Colonic mucosa (tissue), 4 donors: ENCODE measurements at regions not wholly inside any gene's neighbourhood (a gene's known extent, or its start where the extent isn't known, plus 50 kb on each side); places are given as distances from the start of the nearest gene placed in this dataset.

Source experiments
- DNase-seq: peaks from one replicate; pipeline ENCODE4 v3.0.0-alpha.2; 2020
- H3K27ac ChIP-seq: fragments of 200-600 bp; one replicate; pipeline ENCODE4 v1.8.0; 2021
- H3K27me3 ChIP-seq: fragments of 200-600 bp; one replicate; pipeline ENCODE4 v1.8.0; 2021
- H3K36me3 ChIP-seq: fragments of 200-600 bp; one replicate; pipeline ENCODE4 v1.8.0; 2021
- H3K4me1 ChIP-seq: fragments of 200-600 bp; one replicate; pipeline ENCODE4 v1.8.0; 2021; ENCODE audit warnings: mild to moderate bottlenecking
- H3K4me3 ChIP-seq: fragments of 200-600 bp; one replicate; pipeline ENCODE4 v1.8.0; 2021
- H3K9ac ChIP-seq, 2 donors: one replicate each; pipeline ENCODE4 v1.7.0; 2013; ENCODE audit warnings: control low read depth in 2 of 2, low read depth in 2 of 2, low read length in 2 of 2
- H3K9me3 ChIP-seq: fragments of 200-600 bp; one replicate; pipeline ENCODE4 v1.8.0; 2021
- intact Hi-C: fragments of 100-400 bp; cut with DNase I; formaldehyde crosslinking; loops from one replicate; pipeline ENCODE4 v1.14.1; 2022
- TF ChIP-seq, protein P1 (sequence below): fragments of 200-600 bp; IDR thresholded peaks from one replicate; pipeline ENCODE4 v1.8.0; 2022; ENCODE audit warnings: antibody characterized with exemption, mild to moderate bottlenecking
- donor health status: healthy.
- donor health status: DM: no; HTN: no; CAD: no.
- donor health status: DM: no; HTN: no; CAD: no.

DNA sequence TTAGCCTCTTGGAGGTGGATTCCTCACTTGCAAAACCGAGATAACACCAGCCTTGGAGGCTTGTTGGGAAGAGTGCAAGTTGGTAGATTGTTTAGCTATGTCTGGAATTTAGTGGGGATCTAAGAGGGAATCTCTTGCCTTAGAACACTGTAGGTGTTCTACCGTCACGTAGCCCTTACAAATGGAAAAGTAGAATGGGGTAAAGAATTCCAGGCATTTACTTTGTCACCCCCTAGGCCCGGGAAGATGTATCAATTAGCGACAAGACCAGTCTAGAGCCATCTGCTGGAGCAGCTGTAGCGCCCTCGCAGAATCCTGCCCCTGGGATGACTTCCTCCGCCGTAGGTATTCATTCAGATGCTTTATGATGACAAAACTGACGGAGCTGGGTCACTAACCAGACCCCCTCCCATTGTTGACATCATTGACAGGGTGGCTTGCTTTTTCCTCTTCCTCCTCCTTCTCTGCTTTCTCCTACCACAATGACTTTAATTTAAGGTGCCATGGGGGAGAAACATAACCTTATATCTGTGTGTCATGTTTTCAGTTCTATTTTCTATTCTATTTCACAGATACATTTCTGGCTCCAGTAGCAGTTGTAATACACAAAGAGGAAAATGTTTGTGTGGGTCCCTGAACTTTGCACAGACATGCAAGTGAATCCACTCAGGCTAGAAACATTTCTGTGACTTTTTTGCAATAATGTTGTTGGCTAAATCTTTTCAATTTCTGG is 262.6 kb upstream of the LYZL1 start:
- no peaks in the 10 kb centered on the region for H3K4me1 ChIP-seq
- H3K27ac ChIP-seq, result no peak overlapping the region
- no peak overlapping the region for H3K4me3 ChIP-seq
- H3K27me3 ChIP-seq, result no peaks in the 10 kb centered on the region
- H3K9me3 ChIP-seq, result no peaks in the 10 kb centered on the region
- TF ChIP-seq, protein P1, sequence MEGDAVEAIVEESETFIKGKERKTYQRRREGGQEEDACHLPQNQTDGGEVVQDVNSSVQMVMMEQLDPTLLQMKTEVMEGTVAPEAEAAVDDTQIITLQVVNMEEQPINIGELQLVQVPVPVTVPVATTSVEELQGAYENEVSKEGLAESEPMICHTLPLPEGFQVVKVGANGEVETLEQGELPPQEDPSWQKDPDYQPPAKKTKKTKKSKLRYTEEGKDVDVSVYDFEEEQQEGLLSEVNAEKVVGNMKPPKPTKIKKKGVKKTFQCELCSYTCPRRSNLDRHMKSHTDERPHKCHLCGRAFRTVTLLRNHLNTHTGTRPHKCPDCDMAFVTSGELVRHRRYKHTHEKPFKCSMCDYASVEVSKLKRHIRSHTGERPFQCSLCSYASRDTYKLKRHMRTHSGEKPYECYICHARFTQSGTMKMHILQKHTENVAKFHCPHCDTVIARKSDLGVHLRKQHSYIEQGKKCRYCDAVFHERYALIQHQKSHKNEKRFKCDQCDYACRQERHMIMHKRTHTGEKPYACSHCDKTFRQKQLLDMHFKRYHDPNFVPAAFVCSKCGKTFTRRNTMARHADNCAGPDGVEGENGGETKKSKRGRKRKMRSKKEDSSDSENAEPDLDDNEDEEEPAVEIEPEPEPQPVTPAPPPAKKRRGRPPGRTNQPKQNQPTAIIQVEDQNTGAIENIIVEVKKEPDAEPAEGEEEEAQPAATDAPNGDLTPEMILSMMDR, result no peak
- H3K36me3 ChIP-seq, result no peaks in the 10 kb centered on the region
- no peak overlapping the region for H3K9ac ChIP-seq
- intact Hi-C loops, result no loop called here
- DNase-seq, result no peak

GRCh38 chr10:29026802-29027580 is 261.9 kb upstream of the LYZL1 start:
- H3K9me3 ChIP-seq, result no peaks in the 10 kb centered on the region
- intact Hi-C loops, result no loop called here
- no peak overlapping the region for H3K27ac ChIP-seq
- H3K4me1 ChIP-seq, result no peaks in the 10 kb centered on the region
- no peaks in the 10 kb centered on the region for H3K27me3 ChIP-seq
- H3K36me3 ChIP-seq, result no peaks in the 10 kb centered on the region
- TF ChIP-seq, protein P1, result no peak
- H3K4me3 ChIP-seq, result no peak overlapping the region
- H3K9ac ChIP-seq, result no peak overlapping the region
- DNase-seq, result no peak

- DNase-seq, result no peak
- Histone ChIP-seq H3K4me1 (no peaks in the 10 kb centered on the region), H3K36me3 (no peaks in the 10 kb centered on the region), H3K27ac (no peak overlapping the region), H3K4me3 (no peak overlapping the region), H3K9me3 (no peaks in the 10 kb centered on the region), H3K27me3 (no peaks in the 10 kb centered on the region), H3K9ac (no peak overlapping the region)
- intact Hi-C loops, result no loop called here
- TF ChIP-seq, protein P1, result no peak
Observed at GRCh38 chr10:29028486-29028885, 260.4 kb upstream of the LYZL1 start.

GRCh38 chr10:29030900-29031299 is 258.0 kb upstream of the LYZL1 start:
- H3K4me3 ChIP-seq, result no peak overlapping the region
- intact Hi-C loops, result no loop called here
- H3K36me3 ChIP-seq, result no peaks in the 10 kb centered on the region
- TF ChIP-seq, protein P1, result no peak
- H3K4me1 ChIP-seq, result no peaks in the 10 kb centered on the region
- H3K9me3 ChIP-seq, result no peaks in the 10 kb centered on the region
- H3K27ac ChIP-seq, result no peak overlapping the region
- no peak overlapping the region for H3K9ac ChIP-seq
- no peaks in the 10 kb centered on the region for H3K27me3 ChIP-seq
- no peak for DNase-seq

DNA sequence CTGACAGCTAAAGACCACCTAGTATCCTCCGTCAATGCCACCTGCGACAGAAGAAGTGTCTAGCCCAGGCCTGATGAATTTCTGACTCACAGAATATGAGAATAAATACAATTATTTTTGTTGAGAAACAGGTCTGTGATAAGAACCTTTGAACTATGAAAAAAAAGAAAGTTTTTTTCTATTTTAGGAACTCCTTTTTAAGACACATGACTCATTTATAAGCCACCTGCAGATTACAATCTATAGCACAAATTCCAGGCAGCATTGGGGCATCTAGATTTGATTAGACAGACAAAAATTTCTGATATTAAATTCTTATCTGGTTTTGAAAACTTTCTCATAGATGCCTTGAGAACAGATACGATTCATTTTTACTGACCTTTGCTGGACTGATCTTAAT is 256.7 kb upstream of the LYZL1 start:
- Histone ChIP-seq H3K4me3 (no peak overlapping the region), H3K36me3 (no peaks in the 10 kb centered on the region), H3K27ac (no peak overlapping the region), H3K9me3 (no peaks in the 10 kb centered on the region), H3K9ac (no peak overlapping the region), H3K27me3 (no peaks in the 10 kb centered on the region), H3K4me1 (no peaks in the 10 kb centered on the region)
- intact Hi-C loops, result no loop called here
- no peak for DNase-seq
- TF ChIP-seq, protein P1, result no peak
